ENCODE measurements at regions not wholly inside any gene's neighbourhood (a gene's known extent, or its start where the extent isn't known, plus 50 kb on each side); places are given as distances from the start of the nearest gene placed in this dataset.
A peak's percentile ranks its signal among the peaks of the same experiment; 100 is the strongest.

GRCh38 chr21:39033878-39034589 lies 149.2 kb downstream of the PSMG1 start:
- no peak for DNase-seq (ENCODE audit: low spot score in 2 of 2)
- Histone ChIP-seq H3K27me3 (no peaks in the 10 kb centered on the region), H3K9me3 (no peaks in the 10 kb centered on the region), H3K27ac (peak overlapping the region in 3 of 4 donors; percentile 24 to 42 (median 33)), H3K4me1 (peaks cover 0 to 10% (median 0%) of the 10 kb centered on the region in 4 donors), H3K4me3 (no peak overlapping the region), H3K36me3 (no peaks in the 10 kb centered on the region)
- no peak for TF ChIP-seq EP300 (IDR thresholded peaks at IDR 0.05)
- no peak for TF ChIP-seq POLR2A (IDR thresholded peaks at IDR 0.05)
- no peak for TF ChIP-seq CTCF (IDR thresholded peaks at IDR 0.05)
- 28 to 30% methylated on average over 22 of the region's 22 CpGs for WGBS, 2 donors

- peaks cover 0 to 10% (median 0%) of the 10 kb centered on the region in 4 donors for H3K4me1 ChIP-seq
- no peak for DNase-seq (ENCODE audit: low spot score in 2 of 2)
- no peak for TF ChIP-seq POLR2A (IDR thresholded peaks at IDR 0.05)
- TF ChIP-seq CTCF (IDR thresholded peaks at IDR 0.05) = no peak
- no peak for TF ChIP-seq EP300 (IDR thresholded peaks at IDR 0.05)
- H3K36me3 ChIP-seq = no peaks in the 10 kb centered on the region
- H3K27ac ChIP-seq = no peak overlapping the region
- H3K9me3 ChIP-seq = peaks cover 0 to 18% (median 0%) of the 10 kb centered on the region in 4 donors
- WGBS, 2 donors = 80 to 86% methylated on average over 14 of the region's 14 CpGs
- no peak overlapping the region for H3K4me3 ChIP-seq
- H3K27me3 ChIP-seq = no peaks in the 10 kb centered on the region
These were observed 153.1 kb downstream of the PSMG1 start for GRCh38 chr21:39029900-39030884.

GRCh38 chr21:39029086-39029755 lies 154.0 kb downstream of the PSMG1 start:
- 56 to 62% methylated on average over 7 of the region's 7 CpGs for WGBS, 2 donors
- Histone ChIP-seq H3K27me3 (no peaks in the 10 kb centered on the region), H3K4me3 (no peak overlapping the region), H3K4me1 (peaks cover 0 to 8% (median 0%) of the 10 kb centered on the region in 4 donors), H3K9me3 (peaks cover 0 to 21% (median 0%) of the 10 kb centered on the region in 4 donors), H3K36me3 (no peaks in the 10 kb centered on the region), H3K27ac (no peak overlapping the region)
- TF ChIP-seq EP300 (IDR thresholded peaks at IDR 0.05) (no peak), CTCF (IDR thresholded peaks at IDR 0.05) (no peak), POLR2A (IDR thresholded peaks at IDR 0.05) (no peak)
- DNase-seq (ENCODE audit: low spot score in 2 of 2) = no peak

- Histone ChIP-seq H3K9me3 (peaks cover 0 to 21% (median 0%) of the 10 kb centered on the region in 4 donors), H3K4me1 (peaks cover 0 to 35% (median 9%) of the 10 kb centered on the region in 4 donors), H3K27ac (no peak overlapping the region), H3K36me3 (no peaks in the 10 kb centered on the region), H3K4me3 (no peak overlapping the region), H3K27me3 (no peaks in the 10 kb centered on the region)
- no peak for DNase-seq (ENCODE audit: low spot score in 2 of 2)
- TF ChIP-seq POLR2A (IDR thresholded peaks at IDR 0.05) = no peak
- TF ChIP-seq CTCF (IDR thresholded peaks at IDR 0.05) = no peak
- no peak for TF ChIP-seq EP300 (IDR thresholded peaks at IDR 0.05)
- 92% methylated on average over 5 of the region's 5 CpGs for WGBS, 2 donors
These were observed 158.1 kb downstream of the PSMG1 start for GRCh38 chr21:39025198-39025597.
